Pulmonary artery endothelial cell (primary cell): ENCODE measurements at regions not wholly inside any gene's neighbourhood (a gene's known extent, or its start where the extent isn't known, plus 50 kb on each side); places are given as distances from the start of the nearest gene placed in this dataset.

Experiments used
- DNase-seq: peaks from one replicate; pipeline ENCODE4 v3.0.0-alpha.2; 2011; ENCODE audit warnings: low read depth, low spot score

- no peak for DNase-seq
Measured at GRCh38 chr20:57927376-57927775, 217.6 kb upstream of the PMEPA1 start.

GRCh38 chr20:57922706-57923105, 212.9 kb upstream of the PMEPA1 start:
- DNase-seq, result no peak

GRCh38 chr20:57922083-57922482, 212.3 kb upstream of the PMEPA1 start:
- DNase-seq, result no peak

GRCh38 chr20:57921676-57922075, 211.9 kb upstream of the PMEPA1 start:
- no peak for DNase-seq

GRCh38 chr20:57920971-57921370, 211.2 kb upstream of the PMEPA1 start:
- no peak for DNase-seq

- DNase-seq, result no peak
Measured at GRCh38 chr20:57919049-57919448, 209.2 kb upstream of the PMEPA1 start.

- DNase-seq, result no peak
Measured at GRCh38 chr20:57918551-57918950, 208.7 kb upstream of the PMEPA1 start.

- DNase-seq, result no peak
Measured at GRCh38 chr20:57914205-57914604, 204.4 kb upstream of the PMEPA1 start.

- DNase-seq, result no peak
Measured at GRCh38 chr20:57913156-57913930, 203.5 kb upstream of the PMEPA1 start.

GRCh38 chr20:57912227-57912582, 202.4 kb upstream of the PMEPA1 start:
- DNase-seq, result no peak

GRCh38 chr20:57911512-57912226, 201.9 kb upstream of the PMEPA1 start:
- no peak for DNase-seq

GRCh38 chr20:57910716-57911115, 200.9 kb upstream of the PMEPA1 start:
- DNase-seq, result no peak

- no peak for DNase-seq
Measured at GRCh38 chr20:57909763-57910331, 200.0 kb upstream of the PMEPA1 start.

- DNase-seq, result no peak
Measured at GRCh38 chr20:57908704-57909630, 199.2 kb upstream of the PMEPA1 start.

- DNase-seq, result no peak
Measured at GRCh38 chr20:57908226-57908625, 198.4 kb upstream of the PMEPA1 start.

GRCh38 chr20:57907131-57908000, 197.6 kb upstream of the PMEPA1 start:
- DNase-seq, result no peak

GRCh38 chr20:57905448-57905847, 195.6 kb upstream of the PMEPA1 start:
- DNase-seq, result no peak

GRCh38 chr20:57904314-57905105, 194.7 kb upstream of the PMEPA1 start:
- no peak for DNase-seq

GRCh38 chr20:57902473-57902872, 192.7 kb upstream of the PMEPA1 start:
- no peak for DNase-seq

GRCh38 chr20:57901526-57901925, 191.7 kb upstream of the PMEPA1 start:
- no peak for DNase-seq
